ENCODE measurements at regions not wholly inside any gene's neighbourhood (a gene's known extent, or its start where the extent isn't known, plus 50 kb on each side); places are given as distances from the start of the nearest gene placed in this dataset.
"Not testable (repeated sequence)": the region's sequence is repeated elsewhere in the genome, so short reads cannot be mapped to it uniquely, and the experiment has no call there.

GRCh38 chrX:10974920-10975319, 136.2 kb upstream of the HCCS start:
- no peak for DNase-seq

- no peak for DNase-seq
These were observed 131.2 kb upstream of the HCCS start for GRCh38 chrX:10979956-10980355.

GRCh38 chrX:10981506-10981905, 129.6 kb upstream of the HCCS start:
- no peak for DNase-seq

- DNase-seq = no peak
These were observed 127.6 kb upstream of the HCCS start for GRCh38 chrX:10983526-10983925.

GRCh38 chrX:10984213-10984612, 126.9 kb upstream of the HCCS start:
- DNase-seq = no peak

- no peak for DNase-seq
These were observed 124.5 kb upstream of the HCCS start for GRCh38 chrX:10986616-10987015.

- no peak for DNase-seq
These were observed 122.5 kb upstream of the HCCS start for GRCh38 chrX:10988653-10989052.

GRCh38 chrX:10989386-10989785, 121.7 kb upstream of the HCCS start:
- DNase-seq = no peak

GRCh38 chrX:10990418-10990817, 120.7 kb upstream of the HCCS start:
- no peak for DNase-seq

- no peak for DNase-seq
These were observed 120.2 kb upstream of the HCCS start for GRCh38 chrX:10990976-10991375.

GRCh38 chrX:10992110-10992509, 119.0 kb upstream of the HCCS start:
- no peak for DNase-seq

GRCh38 chrX:11007076-11007475, 104.1 kb upstream of the HCCS start:
- DNase-seq = not testable (repeated sequence)

- no peak for DNase-seq
These were observed 100.7 kb upstream of the HCCS start for GRCh38 chrX:11010476-11010875.

- DNase-seq = no peak
These were observed 94.4 kb upstream of the HCCS start for GRCh38 chrX:11016728-11017127.

- DNase-seq = not testable (repeated sequence)
These were observed 88.5 kb upstream of the HCCS start for GRCh38 chrX:11022588-11022987.

GRCh38 chrX:11039926-11040325, 71.2 kb upstream of the HCCS start:
- no peak for DNase-seq

- no peak for DNase-seq
These were observed 70.7 kb upstream of the HCCS start for GRCh38 chrX:11040405-11040804.

- no peak for DNase-seq
These were observed 70.1 kb upstream of the HCCS start for GRCh38 chrX:11040996-11041395.

- no peak for DNase-seq
These were observed 61.1 kb upstream of the HCCS start for GRCh38 chrX:11050013-11050412.

- DNase-seq = no peak
These were observed 57.8 kb upstream of the HCCS start for GRCh38 chrX:11053351-11053750.

GRCh38 chrX:11056322-11057176, 54.6 kb upstream of the HCCS start:
- DNase-seq = no peak

GRCh38 chrX:11059933-11060332, 51.2 kb upstream of the HCCS start:
- no peak for DNase-seq

Data from NCI-H2081 treated with DMSO at 0.1 percent for 48 hours (cell line).